ELF-1 (cell line): ENCODE measurements at regions not wholly inside any gene's neighbourhood (a gene's known extent, or its start where the extent isn't known, plus 50 kb on each side); places are given as distances from the start of the nearest gene placed in this dataset.

Experiments
- DNase-seq: peaks from one replicate; pipeline ENCODE4 v3.0.0-alpha.2; 2016; ENCODE audit warnings: low read depth, low spot score

DNA sequence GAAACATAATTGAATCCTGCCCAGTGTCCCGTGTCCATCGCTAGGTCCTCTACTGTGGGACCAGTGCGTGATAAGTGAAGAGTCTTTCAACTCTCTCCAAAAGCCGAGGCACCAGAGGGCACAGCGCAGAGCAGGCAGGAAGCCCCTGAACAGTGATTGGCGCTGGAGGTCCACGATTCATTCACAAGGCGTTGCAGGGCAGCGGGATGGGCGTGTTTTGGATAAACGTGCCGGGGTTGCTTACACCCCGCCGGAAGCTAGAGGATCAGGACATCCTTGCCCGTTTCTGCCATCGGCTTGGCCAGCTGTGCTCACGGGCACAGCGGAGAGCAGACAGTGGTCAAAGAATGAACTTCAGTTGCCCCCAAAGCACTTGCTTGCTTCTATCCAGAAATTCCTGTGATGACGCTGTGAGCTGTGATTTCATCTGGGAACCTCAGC, 86.0 kb upstream of the PFKP start:
- peak; percentile 17 for DNase-seq

DNA sequence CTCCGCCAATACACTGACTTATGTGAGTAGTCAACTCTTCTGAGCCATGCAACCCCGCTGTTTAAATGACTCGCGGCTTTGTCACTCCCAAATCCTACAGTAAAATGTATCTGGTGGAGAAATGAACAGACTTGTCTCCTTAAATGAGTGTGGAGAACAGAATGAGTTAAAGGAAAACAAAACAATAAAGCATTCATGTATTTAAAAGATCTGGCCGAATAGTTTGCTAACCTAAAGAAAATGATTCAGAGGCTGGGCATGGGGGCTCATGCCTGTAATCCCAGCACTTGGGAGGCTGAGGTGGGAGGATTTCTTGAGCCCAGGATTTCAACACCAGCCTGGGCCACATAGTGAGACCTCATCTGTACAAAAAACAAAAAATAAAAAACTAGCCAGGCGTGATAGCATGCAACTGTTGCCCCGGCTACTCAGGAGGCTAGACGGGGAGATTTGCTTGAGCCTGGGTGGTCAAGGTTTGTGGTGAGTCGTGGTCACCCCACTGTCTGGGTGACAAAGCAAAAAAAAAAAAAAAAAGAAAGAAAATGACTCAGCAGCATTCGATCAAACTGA, 86.5 kb upstream of the PFKP start:
- DNase-seq, result no peak

DNA sequence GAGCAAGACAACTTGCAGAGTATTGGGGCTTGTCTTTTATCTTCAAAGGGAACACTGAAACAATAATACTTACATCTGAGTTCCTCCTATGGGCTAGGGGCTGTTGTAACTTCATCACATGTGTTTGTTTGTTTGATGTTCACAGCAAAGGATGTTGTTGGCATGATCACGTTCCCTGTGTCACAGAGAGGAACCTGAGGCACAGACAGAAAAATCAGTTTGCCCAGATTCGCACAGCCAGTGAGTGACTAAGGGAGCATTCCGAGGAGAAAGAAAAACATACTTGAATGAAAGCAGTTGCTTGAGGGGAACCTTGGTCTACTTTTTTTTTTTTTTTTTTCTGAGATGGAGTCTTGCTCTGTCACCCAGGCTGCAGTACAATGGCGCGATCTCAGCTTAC, 87.2 kb upstream of the PFKP start:
- no peak for DNase-seq

DNA sequence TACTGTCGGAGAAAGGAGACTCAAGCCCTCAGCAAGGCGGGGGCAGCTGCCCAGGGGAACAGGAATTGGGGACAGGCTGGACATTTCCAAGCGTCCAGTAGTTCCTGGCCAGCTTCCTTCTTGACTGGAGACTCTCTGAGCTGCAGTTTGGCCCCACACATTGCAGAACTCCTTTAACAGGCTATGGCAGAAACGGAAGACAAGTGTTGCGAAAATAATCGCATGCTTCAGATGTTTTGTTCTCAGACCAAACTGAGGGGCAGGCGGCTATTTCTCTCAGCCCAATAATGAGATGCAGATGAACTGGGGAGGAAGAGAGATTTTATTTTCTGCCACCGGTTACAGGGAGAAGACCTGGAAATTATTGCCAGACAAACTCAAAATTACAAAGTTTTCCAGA, 88.0 kb upstream of the PFKP start:
- DNase-seq, result no peak

DNA sequence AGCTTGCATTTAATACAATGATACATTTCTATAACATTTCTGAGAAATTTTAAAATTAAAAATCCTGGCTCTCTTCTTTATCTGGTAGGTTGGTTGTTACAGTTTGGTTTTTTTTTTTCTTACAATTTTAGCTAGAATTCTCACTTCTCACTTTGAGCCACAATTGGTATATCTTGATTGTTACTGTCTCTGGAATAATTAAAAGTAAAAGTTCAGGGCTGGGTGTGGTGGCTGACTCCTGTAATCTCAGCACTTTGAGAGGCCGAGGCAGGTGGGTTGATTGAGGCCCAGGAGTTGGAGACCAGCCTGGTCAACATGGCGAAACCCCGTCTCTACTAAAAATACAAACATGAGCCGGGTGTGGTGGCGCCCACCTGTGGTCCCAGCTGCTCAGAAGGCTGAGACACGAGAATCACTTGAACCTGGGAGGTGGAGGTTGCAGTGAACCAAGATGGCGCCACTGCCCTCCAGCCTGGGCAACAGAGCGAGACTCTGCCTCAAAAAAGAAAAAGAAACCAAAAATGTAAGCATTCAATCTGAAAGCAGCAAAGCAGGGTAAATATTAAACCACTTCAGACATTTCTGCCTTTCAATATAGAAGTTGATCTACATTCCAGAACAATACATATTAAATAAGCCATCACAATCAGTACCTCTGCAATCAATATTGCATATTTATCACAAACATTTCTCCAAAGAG, 88.6 kb upstream of the PFKP start:
- DNase-seq, result no peak

DNA sequence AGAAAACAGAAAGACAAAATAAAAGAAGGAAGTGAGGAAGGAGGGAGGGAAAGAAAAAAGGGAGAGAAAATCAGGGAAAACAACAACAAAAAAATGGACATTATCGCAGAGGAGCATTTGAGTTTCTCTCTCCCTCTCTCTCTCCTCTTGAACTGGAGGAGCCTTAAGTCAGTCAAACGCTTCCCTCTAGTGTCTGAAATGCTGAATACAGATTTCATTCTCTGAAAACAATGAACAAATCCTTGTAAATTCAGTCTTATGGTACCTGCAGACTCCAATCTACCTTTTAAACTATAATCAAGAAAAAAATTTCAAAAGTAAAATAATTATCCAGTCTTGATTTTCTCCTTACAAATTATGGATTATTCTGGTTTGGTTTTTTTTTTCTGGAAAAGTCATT, 89.2 kb upstream of the PFKP start:
- no peak for DNase-seq

DNA sequence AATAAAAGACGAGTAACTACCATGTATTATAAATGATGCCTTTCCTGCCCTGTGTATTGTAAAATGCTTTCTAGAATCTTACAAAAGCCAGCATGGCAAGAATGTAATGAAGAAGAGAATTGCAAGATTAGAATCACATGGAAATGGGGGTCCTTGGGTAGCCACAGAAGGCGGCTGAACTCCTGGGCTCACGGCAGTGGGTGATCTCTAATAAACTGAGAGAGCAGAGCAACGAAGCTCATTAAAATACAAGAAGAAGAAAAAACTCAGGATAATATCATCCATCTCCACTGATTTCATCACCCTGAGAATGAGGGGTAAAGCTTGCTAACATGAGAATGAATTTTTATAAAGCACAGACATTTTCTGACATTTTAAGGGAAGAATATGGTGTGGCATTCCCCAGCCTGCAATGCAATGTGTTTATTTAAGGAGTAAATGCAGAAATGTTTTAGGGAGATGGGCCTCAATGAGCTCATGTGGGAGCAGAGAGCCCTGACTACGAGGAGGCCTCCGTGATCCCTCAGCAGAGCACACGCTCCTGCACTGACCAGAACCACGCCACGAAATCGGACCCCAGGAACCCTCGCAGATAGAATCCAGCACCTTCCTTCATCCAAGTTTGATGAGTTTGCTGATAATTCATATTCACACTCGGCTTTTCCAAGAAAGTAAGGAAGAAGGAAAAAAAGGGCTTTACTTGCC, 92.7 kb upstream of the PFKP start:
- no peak for DNase-seq

DNA sequence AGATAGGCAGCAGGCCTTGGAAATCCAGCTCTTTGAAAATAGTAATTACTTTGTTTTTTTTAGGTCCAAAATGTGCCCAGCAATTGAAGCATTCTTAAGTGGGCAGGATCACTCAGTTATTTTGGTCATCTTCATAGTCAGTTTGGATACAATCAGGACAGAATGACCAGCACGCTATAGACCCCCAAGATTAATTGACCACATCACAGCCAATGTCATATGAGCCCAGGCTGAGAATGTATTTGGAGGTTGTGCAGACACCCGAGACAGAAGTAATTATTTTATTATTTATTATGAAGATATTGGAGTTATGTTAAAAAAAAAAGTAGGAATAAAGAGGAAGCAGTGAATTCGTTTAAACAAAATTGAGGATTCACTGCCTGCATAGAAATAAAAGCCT, 93.3 kb upstream of the PFKP start:
- no peak for DNase-seq

DNA sequence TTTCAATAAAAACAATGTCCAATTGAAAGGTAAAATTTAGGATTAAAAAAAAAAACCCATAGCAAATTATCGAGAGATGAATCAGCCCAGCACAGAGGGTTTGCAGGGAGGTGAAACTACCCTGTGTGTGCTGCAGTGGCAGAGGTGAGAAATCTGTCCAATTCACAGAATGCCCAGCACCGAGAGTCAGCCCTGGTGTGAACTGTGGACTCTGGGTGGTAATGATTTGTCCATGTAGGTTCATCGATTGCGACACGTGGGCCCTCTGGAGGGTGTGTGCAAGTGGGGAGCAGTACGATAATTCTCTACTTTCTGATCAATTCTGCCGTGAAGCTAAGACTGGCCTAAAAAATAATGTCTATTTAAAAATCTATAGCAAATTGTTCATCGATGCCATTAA, 94.5 kb upstream of the PFKP start:
- no peak for DNase-seq

DNA sequence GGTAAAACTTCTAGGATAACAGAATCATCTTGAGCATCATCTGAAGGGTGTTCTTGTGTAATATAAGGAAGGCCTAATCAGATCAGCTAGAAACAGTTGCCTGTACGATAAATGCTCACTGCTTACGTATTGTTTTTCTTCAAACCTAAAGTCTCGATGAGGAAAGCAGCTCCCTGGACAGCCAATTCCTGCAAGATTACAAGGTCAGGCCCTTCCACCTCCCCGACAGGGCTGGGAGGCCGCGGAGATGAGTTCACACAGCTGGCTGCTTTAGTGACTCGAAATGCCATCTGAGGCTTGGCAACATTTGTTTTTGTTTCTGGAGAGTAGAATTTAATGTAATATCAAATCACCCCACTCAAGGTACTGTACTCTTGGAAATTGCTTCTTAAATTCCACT, 95.1 kb upstream of the PFKP start:
- DNase-seq, result no peak

DNA sequence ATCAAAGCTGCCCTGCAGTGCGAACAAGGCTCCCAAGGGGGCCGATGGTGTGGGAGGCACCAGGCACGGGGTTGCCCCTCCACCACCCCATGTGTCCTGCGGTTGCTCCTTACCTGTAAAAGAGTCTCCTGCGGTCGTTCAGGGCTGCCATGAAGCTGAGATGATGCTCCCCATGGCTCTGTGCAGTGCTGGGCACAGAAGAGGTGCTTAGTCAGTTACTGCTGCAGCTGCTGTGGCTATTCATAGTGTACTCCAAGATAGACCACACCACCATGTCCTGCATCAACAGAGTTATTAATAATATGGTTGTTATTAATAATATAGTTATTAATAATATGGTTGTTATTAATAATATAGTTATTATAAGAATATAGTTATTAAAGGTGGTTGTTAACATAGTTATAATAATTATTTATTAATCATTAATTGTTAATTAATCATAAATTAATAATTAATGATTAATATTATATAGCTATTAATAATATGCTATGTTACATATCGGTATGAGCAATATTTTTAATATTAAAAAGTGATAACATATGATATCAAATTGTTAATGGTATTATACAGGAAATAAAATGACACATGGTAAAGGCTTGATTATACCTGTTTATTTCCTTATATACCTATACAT, 97.0 kb upstream of the PFKP start:
- no peak for DNase-seq

DNA sequence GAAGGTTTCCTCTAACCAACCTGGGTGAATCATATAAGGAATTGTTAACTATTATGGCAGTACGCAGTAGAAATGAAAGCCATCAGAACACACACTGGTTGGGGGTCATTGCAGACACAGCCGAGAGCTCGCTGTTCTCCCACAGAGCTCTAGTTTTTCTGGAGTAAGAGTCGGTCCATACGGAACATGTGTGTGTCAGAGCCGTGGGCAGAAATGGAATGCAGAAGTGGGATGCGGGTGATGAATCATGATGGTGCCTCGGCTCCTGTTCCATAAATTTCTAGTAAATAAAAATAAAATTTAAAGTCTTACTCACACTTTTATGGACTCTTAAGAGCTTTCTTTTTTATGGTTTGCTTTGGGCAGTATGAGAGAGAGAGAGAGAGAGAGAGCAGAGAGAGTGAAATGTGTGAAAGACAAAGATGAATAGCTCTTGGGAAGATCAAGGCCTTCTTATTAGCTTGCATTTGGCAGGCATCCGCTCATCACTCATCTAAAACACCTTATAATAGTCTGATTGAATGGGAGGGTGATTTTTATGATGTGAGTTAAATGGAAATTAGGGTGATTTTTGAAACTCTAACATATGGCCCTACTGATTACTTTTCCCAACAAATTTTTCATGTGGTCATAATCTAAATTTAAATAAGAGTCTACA, 98.8 kb upstream of the PFKP start:
- DNase-seq, result no peak

DNA sequence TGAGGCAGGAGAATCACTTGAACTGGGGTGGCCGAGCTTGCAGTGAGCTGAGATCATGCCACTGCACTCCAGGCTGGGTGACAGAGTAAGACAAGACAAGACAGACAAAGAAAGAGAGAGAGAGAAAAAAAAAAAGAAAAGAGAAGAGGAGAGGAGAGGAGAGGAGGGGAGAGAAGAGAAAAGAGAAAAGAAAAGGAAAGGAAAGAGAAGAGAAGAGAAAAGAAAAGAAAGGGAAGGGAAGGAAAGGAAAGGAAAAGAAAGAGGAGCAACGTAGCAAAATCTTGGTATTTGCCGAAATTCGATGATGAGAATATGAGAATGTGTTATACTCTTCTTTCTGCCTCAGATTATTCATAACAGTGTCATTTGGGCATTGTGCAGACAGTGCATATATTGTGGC, 101.2 kb upstream of the PFKP start:
- no peak for DNase-seq

DNA sequence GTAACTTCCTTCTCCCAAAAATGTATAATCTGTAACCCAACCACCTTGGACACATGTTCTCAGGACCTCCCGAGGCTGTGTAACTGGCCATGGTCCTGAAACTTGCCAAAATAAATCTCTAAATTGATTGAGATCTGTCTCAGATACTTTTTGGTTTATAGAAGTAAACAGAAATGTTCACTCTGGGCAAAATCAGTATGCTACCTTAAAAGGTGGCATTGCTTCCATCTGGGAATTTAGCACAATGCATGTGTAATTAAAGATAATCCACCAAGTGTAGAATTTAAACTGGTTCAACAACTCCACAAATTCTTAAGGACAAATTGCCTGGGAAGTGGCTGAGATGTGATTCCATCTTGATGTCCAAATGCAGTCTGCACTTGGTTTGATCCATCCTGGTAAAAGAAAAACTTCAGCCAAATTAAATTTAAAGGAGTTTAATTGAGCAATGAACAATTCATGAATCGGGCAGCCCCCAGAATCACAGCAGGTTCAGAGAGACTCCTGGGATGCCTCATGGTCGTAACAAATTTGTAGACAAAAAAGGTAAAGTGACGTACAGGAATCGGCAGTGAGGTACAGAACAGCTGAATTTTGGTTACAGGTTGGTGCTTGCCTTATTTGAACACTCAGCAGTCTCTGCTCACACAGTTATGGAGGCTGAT, 102.6 kb upstream of the PFKP start:
- DNase-seq, result no peak

DNA sequence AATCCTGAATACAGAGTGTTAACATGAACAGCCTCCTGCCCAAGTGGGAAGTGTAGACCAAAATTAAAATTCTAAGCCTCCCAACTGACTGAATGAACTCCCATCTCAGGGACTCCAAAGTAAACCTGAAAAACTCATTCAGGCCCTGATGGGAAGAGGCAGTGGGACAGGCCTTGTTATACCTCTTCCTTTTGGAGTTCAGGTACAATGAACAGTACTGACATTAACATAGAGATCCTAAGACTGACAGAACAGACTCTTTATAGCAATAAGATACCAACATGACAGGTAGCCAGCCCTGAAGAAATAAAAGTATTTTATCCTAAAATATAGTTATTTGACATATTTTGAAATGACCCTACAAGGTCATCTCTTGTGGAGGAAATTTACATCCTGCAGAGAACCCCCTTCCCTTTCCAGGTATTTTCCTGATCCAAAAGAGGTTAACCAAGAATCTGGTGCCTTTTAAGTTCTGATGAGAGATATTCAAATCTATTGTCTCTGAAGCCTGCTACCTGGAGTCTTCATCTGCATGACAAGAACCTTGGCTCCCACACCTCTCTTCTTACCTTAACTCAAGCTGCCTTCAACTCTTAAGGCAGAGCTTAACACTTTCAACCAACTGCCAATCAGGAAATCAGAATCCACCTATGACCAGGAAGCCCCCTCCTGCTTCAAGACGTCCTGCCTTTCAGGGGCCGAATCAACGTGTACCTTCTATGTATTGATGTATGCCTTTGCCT, 103.3 kb upstream of the PFKP start:
- peak; percentile 67 for DNase-seq

DNA sequence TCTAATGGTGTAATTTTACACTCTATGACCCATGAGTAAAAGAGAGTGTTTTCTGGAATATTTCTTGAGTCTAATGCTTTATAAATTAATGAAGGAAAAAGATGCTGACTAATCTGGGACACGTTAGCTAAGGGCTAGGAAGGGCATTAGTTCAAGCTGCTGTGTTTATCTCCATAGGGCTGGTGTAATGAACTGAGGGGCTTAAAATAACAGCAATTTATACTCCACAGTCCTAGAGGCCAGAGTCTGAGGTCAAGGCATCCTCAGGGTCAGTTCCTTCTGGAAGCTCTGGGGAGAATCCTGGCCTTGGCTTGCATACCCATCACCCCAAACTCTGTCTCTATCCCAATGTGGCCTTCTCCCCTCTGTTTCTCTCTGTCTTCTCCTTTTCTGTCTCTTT, 105.2 kb upstream of the PFKP start:
- DNase-seq, result no peak

DNA sequence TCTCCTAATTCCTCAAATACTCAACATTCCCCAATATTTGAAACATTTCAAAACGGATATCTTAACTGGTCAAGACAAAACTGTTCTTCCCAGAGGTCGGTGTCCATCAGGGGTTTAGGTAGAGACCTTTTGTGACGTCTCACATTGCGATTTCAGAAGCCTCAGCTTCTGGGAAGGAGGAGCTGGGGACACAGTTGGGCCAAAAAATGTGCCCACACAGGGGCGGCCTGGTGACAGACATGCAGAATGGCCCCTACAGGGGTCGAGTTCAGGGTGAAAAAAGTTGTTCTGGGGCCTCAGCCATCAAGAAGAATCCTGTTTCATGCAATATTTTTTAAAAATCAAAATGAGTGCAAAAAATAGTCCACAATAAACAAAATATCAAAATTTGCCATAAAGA, 108.7 kb upstream of the PFKP start:
- no peak for DNase-seq

DNA sequence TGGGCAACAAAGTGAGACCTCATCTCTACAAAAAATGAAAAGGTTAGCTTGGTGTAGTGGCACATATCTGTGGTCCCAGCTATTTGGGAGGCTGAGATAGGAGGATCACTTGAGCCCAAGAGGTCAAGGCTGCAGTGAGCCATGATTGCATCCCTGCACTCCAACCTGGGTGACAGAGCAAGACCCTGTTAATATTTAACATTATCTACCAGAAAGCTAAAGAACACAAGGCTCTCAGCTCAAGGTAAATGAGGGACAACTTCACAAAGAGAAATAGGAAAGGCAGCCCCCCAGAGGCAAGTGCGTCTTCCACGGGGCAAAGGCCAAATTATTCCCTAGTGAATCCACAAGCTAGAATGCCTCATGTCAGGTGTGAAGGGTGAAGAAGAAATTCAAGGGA, 109.6 kb upstream of the PFKP start:
- no peak for DNase-seq

DNA sequence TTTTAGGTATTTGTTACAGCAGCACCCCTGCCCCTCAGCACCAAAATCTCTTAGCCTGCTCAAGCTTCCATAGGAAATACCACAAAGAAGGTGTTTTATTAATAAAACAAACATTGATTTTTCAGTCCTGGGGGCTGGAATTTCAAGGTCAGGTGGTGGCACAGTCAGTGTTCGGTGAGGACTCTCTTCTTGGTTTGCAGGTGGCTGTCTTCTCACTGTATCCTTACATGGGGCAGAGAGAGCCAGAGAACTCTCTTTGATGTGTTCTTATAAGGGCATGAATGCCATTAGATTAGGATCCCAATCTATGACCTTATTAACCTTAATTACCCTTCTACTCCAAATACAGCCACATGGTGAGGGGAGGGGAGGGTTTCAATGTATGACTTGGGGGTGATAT, 112.3 kb upstream of the PFKP start:
- no peak for DNase-seq

DNA sequence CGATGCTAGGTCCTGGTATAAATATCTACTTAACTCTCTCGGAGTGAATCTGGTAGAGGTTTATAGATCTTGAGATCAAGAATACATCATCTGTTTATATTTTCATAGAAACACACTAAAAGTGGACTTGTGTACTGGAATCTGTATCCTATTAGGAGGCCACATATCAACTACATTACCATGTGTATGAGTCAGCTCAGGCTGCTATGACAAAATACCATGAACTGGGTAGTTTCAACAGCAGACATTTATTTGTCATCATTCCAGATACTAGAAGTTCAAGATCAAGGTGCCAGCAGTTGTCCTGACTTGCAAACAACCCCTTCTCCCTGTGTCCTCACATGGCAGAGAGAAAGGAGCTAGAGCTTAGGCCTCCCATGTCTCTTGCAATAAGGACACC, 113.9 kb upstream of the PFKP start:
- no peak for DNase-seq

DNA sequence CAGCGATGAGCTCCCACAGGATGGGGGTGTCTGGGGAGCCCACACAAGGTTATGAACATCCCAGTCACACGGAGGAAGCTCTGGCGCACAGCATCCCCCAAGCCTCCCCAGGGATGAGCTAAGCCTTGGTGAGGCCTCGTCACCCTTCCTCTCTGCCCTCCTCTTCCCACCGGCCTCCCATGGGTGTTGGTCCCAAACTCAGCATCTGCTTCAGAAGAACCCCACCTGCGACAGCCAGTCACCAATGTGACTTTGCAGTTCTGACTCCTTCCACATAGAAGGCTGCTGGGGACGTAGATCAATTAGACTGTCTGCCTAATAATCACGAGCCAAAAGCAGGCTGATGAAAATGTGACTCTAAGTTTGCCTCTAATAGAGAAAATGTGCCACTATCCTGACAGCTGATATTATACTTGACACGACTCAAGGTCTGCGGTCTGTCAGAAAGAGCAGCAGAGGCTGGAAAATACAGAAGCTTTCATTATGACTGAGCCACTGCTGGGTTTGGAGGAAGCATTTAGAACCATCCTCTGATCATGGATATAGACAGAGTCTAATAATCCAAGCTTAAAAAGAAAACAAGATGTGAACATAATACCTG, 116.0 kb upstream of the PFKP start:
- DNase-seq, result no peak
